HG02973 (cell line): ENCODE measurements at regions not wholly inside any gene's neighbourhood (a gene's known extent, or its start where the extent isn't known, plus 50 kb on each side); places are given as distances from the start of the nearest gene placed in this dataset.
"Not testable (repeated sequence)": the region's sequence is repeated elsewhere in the genome, so short reads cannot be mapped to it uniquely, and the experiment has no call there.

Experiments used
- ATAC-seq: cut with Tn5 transposase; IDR thresholded peaks from one replicate; pipeline ENCODE4 v1.9.1; 2021; ENCODE audit warnings: moderate library complexity; ENCODE audit not compliant: unreplicated experiment

- no peak for ATAC-seq
These were observed 183.3 kb upstream of the JUN start for GRCh38 chr1:58966917-58967740.

- peak; percentile 84 for ATAC-seq
These were observed 184.6 kb upstream of the JUN start for GRCh38 chr1:58968360-58968952.

GRCh38 chr1:58969176-58969575, 185.3 kb upstream of the JUN start:
- ATAC-seq: not testable (repeated sequence)

GRCh38 chr1:58971629-58972140, 187.8 kb upstream of the JUN start:
- ATAC-seq: no peak

- ATAC-seq: no peak
These were observed 192.0 kb upstream of the JUN start for GRCh38 chr1:58975888-58976287.

- no peak for ATAC-seq
These were observed 192.4 kb upstream of the JUN start for GRCh38 chr1:58976294-58976693.

GRCh38 chr1:58977598-58977997, 193.8 kb upstream of the JUN start:
- ATAC-seq: no peak

- no peak for ATAC-seq
These were observed 194.2 kb upstream of the JUN start for GRCh38 chr1:58978096-58978495.

- ATAC-seq: no peak
These were observed 195.2 kb upstream of the JUN start for GRCh38 chr1:58979086-58979485.

GRCh38 chr1:58979677-58980076, 195.8 kb upstream of the JUN start:
- no peak for ATAC-seq

- no peak for ATAC-seq
These were observed 197.5 kb upstream of the JUN start for GRCh38 chr1:58981392-58981791.

GRCh38 chr1:58982259-58982998, 198.6 kb upstream of the JUN start:
- no peak for ATAC-seq

- ATAC-seq: no peak
These were observed 199.3 kb upstream of the JUN start for GRCh38 chr1:58983162-58983561.

GRCh38 chr1:58983633-58984245, 199.9 kb upstream of the JUN start:
- ATAC-seq: no peak

GRCh38 chr1:58986996-58987767, 203.3 kb upstream of the JUN start:
- ATAC-seq: no peak

GRCh38 chr1:58988752-58989151, 204.9 kb upstream of the JUN start:
- ATAC-seq: no peak

GRCh38 chr1:58989845-58990244, 206.0 kb upstream of the JUN start:
- no peak for ATAC-seq

GRCh38 chr1:58991305-58991704, 207.5 kb upstream of the JUN start:
- ATAC-seq: no peak

- ATAC-seq: no peak
These were observed 208.8 kb upstream of the JUN start for GRCh38 chr1:58992643-58993042.

- ATAC-seq: no peak
These were observed 209.6 kb upstream of the JUN start for GRCh38 chr1:58993403-58993802.

GRCh38 chr1:58994664-58995063, 210.8 kb upstream of the JUN start:
- ATAC-seq: no peak
